Fibroblast of lung (primary cell): ENCODE measurements at regions not wholly inside any gene's neighbourhood (a gene's known extent, or its start where the extent isn't known, plus 50 kb on each side); places are given as distances from the start of the nearest gene placed in this dataset.

Experiments
- EZH2 ChIP-seq: IDR thresholded peaks from 2 replicates; pipeline ENCODE4 v1.5.1; 2012; ENCODE audit warnings: low read length, control low read depth, mild to moderate bottlenecking; ENCODE audit errors: missing control alignments
- TF ChIP-seq, protein P1 (sequence below), 2 donors: IDR thresholded peaks in 1 of 2; conservative IDR thresholded peaks in 1 of 2; 1 replicate in 1 of 2; 2 replicates in 1 of 2; pipeline ENCODE4 v1.5.1; 2011 to 2012; ENCODE audit warnings: low read length in 2 of 2, control low read depth in 1 of 2, inconsistent platforms in 1 of 2, low read depth in 1 of 2, mild to moderate bottlenecking in 1 of 2

DNA sequence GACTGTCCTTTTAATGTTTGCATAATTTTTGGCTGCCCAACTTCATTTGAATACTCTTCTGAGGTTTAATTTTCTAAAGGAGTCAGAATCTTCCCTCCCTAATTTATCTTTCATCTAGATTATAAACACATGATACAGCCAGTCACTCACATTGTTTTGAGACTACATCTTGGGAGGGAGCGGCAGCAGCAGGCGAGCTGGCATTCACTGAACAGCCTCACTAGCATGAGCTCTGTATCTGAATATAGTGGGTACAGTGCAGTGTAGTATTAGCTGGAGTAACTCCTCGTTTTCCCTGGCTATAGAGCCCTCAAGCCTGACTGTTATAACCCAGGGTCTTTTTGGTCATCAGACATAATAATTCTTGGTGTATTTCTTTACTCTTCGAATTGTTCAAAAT is 969.2 kb upstream of the COX7C start:
- TF ChIP-seq, protein P1, sequence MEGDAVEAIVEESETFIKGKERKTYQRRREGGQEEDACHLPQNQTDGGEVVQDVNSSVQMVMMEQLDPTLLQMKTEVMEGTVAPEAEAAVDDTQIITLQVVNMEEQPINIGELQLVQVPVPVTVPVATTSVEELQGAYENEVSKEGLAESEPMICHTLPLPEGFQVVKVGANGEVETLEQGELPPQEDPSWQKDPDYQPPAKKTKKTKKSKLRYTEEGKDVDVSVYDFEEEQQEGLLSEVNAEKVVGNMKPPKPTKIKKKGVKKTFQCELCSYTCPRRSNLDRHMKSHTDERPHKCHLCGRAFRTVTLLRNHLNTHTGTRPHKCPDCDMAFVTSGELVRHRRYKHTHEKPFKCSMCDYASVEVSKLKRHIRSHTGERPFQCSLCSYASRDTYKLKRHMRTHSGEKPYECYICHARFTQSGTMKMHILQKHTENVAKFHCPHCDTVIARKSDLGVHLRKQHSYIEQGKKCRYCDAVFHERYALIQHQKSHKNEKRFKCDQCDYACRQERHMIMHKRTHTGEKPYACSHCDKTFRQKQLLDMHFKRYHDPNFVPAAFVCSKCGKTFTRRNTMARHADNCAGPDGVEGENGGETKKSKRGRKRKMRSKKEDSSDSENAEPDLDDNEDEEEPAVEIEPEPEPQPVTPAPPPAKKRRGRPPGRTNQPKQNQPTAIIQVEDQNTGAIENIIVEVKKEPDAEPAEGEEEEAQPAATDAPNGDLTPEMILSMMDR (conservative IDR thresholded peaks at IDR 0.05 in 1 of 2, IDR thresholded peaks at IDR 0.05 in 1 of 2; ENCODE audit: low read depth in 1 of 2, low read length in 2 of 2), result no peak
- no peak for TF ChIP-seq EZH2
